Upper lobe of right lung (tissue), 1 donor: ENCODE measurements at regions not wholly inside any gene's neighbourhood (a gene's known extent, or its start where the extent isn't known, plus 50 kb on each side); places are given as distances from the start of the nearest gene placed in this dataset.

Experiments used
- ATAC-seq: fragments of 200-7000 bp; cut with Tn5 transposase; one replicate; pipeline ENCODE4 v1.9.1; 2020; ENCODE audit warnings: mild to moderate bottlenecking, moderate library complexity
- DNase-seq: peaks from one replicate; pipeline ENCODE4 v3.0.0-alpha.2; 2020
- H3K27ac ChIP-seq: fragments of 200-600 bp; one replicate; pipeline ENCODE4 v1.8.0; 2022
- H3K27me3 ChIP-seq: fragments of 200-600 bp; one replicate; pipeline ENCODE4 v1.8.0; 2022; ENCODE audit warnings: mild to moderate bottlenecking
- H3K36me3 ChIP-seq: fragments of 200-600 bp; one replicate; pipeline ENCODE4 v1.8.0; 2022
- H3K4me1 ChIP-seq: fragments of 200-600 bp; one replicate; pipeline ENCODE4 v1.8.0; 2022
- H3K4me3 ChIP-seq: fragments of 200-600 bp; one replicate; pipeline ENCODE4 v1.8.0; 2022; ENCODE audit warnings: mild to moderate bottlenecking
- H3K9me3 ChIP-seq: fragments of 200-600 bp; one replicate; pipeline ENCODE4 v1.8.0; 2022
- CTCF ChIP-seq: fragments of 200-600 bp; IDR thresholded peaks from one replicate; pipeline ENCODE4 v1.8.0; 2022; ENCODE audit warnings: antibody characterized with exemption
- intact Hi-C: fragments of 100-400 bp; cut with DNase I; formaldehyde crosslinking; loops from one replicate; pipeline ENCODE4 v1.11.0; 2022
- donor health status: DM: no; HTN: yes; CAD: no; lungs with severe emphysema.

DNA sequence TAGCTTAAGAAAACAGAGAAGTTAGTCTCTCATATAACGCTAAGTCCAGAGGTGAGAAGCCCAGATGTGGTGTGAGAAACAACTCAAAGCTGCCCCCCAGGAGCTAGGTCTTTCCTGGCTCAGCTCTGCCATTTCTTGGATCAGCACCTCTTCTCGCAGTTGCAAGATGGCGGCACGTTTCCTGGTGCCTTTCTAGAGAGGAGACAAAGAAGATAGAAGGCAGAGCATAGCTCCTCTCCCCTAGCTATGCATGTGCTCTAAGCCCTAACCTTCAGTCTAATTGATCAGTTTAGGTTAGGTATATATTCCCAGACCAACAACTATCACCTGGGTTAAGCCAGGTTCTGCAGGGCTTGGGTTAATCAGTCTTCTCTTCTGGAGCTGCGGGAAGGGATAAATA lies 119.5 kb upstream of the RAB12 start:
- intact Hi-C loops: no loop called here
- TF ChIP-seq CTCF: no peak
- no peak for ATAC-seq
- H3K4me3 ChIP-seq: no peak overlapping the region
- no peaks in the 10 kb centered on the region for H3K4me1 ChIP-seq
- H3K9me3 ChIP-seq: no peaks in the 10 kb centered on the region
- DNase-seq: no peak
- no peaks in the 10 kb centered on the region for H3K36me3 ChIP-seq
- no peak overlapping the region for H3K27ac ChIP-seq
- no peaks in the 10 kb centered on the region for H3K27me3 ChIP-seq

GRCh38 chr18:8491516-8491915 lies 117.7 kb upstream of the RAB12 start:
- Histone ChIP-seq H3K4me1 (no peaks in the 10 kb centered on the region), H3K36me3 (no peaks in the 10 kb centered on the region), H3K4me3 (no peak overlapping the region), H3K27me3 (no peaks in the 10 kb centered on the region), H3K9me3 (no peaks in the 10 kb centered on the region), H3K27ac (no peak overlapping the region)
- ATAC-seq (no peak), DNase-seq (no peak)
- no peak for TF ChIP-seq CTCF
- intact Hi-C loops: no loop called here

- Histone ChIP-seq H3K9me3 (no peaks in the 10 kb centered on the region), H3K36me3 (no peaks in the 10 kb centered on the region), H3K4me3 (no peak overlapping the region), H3K4me1 (no peaks in the 10 kb centered on the region), H3K27ac (no peak overlapping the region), H3K27me3 (no peaks in the 10 kb centered on the region)
- no peak for DNase-seq
- no peak for TF ChIP-seq CTCF
- intact Hi-C loops: no loop called here
- no peak for ATAC-seq
Measured at GRCh38 chr18:8493141-8493540, 116.1 kb upstream of the RAB12 start.

DNA sequence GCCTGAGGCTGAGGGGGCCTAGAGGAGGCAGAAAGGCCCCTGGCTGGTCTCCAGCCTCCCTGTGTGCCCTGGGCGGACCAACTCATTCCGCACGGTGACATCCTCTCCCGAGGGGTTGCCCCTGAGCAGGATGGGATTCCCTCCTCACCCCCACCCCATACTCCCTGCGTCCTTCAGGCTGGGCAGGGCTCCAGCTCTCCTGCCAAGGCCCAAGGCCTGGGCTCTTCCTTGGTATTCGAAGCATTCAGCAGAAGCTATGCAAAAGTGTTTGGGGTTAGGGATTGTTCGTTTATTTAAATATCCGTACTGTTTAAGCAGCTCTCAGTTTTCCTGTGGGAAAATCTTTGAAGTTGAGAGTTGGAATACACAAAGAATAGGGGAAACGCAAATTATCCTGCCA lies 113.1 kb upstream of the RAB12 start:
- TF ChIP-seq CTCF: no peak
- no peaks in the 10 kb centered on the region for H3K9me3 ChIP-seq

GRCh38 chr18:8498905-8499304 lies 110.3 kb upstream of the RAB12 start:
- intact Hi-C loops: no loop called here
- ATAC-seq: no peak
- Histone ChIP-seq H3K4me3 (no peak overlapping the region), H3K27ac (no peak overlapping the region), H3K9me3 (no peaks in the 10 kb centered on the region), H3K4me1 (no peaks in the 10 kb centered on the region), H3K27me3 (no peaks in the 10 kb centered on the region), H3K36me3 (no peaks in the 10 kb centered on the region)
- no peak for TF ChIP-seq CTCF
- no peak for DNase-seq

More for the DNA sequence above, 113.1 kb upstream of the RAB12 start:
- intact Hi-C loops: no loop called here
- DNase-seq (no peak), ATAC-seq (peak; percentile 64)
- Histone ChIP-seq H3K36me3 (no peaks in the 10 kb centered on the region), H3K27ac (no peak overlapping the region), H3K27me3 (no peaks in the 10 kb centered on the region), H3K4me1 (no peaks in the 10 kb centered on the region), H3K4me3 (no peak overlapping the region)
